Trophoblast cell (in vitro differentiated cells and primary cell): ENCODE measurements at regions not wholly inside any gene's neighbourhood (a gene's known extent, or its start where the extent isn't known, plus 50 kb on each side); places are given as distances from the start of the nearest gene placed in this dataset.

Experiments used
- DNase-seq, 2 donors: peaks; one replicate each; pipeline ENCODE4 v3.0.0-alpha.2; 2016
- H2AFZ ChIP-seq: 2 replicates; pipeline ENCODE4 v1.6.1; 2013; ENCODE audit warnings: low read length, moderate library complexity, mild to moderate bottlenecking; ENCODE audit not compliant: insufficient read depth, poor library complexity
- H2AK5ac ChIP-seq: 2 replicates; pipeline ENCODE4 v1.6.1; 2013; ENCODE audit warnings: mild to moderate bottlenecking, low read length
- H2BK120ac ChIP-seq: 2 replicates; pipeline ENCODE4 v1.6.1; 2013; ENCODE audit warnings: low read length, mild to moderate bottlenecking, moderate library complexity; ENCODE audit not compliant: insufficient read depth, poor library complexity
- H2BK12ac ChIP-seq: 2 replicates; pipeline ENCODE4 v1.6.1; 2013; ENCODE audit warnings: mild to moderate bottlenecking, low read length, moderate library complexity
- H2BK5ac ChIP-seq: 2 replicates; pipeline ENCODE4 v1.6.1; 2013; ENCODE audit warnings: low read length, low read depth, moderate library complexity, mild to moderate bottlenecking; ENCODE audit not compliant: poor library complexity
- H3K14ac ChIP-seq: 2 replicates; pipeline ENCODE4 v1.6.1; 2013; ENCODE audit warnings: mild to moderate bottlenecking, low read length
- H3K18ac ChIP-seq: 2 replicates; pipeline ENCODE4 v1.6.1; 2013; ENCODE audit warnings: mild to moderate bottlenecking, low read length
- H3K23ac ChIP-seq: 2 replicates; pipeline ENCODE4 v1.6.1; 2013; ENCODE audit warnings: low read length
- H3K27ac ChIP-seq: 2 replicates; pipeline ENCODE4 v1.5.1; 2013; ENCODE audit warnings: low read depth, mild to moderate bottlenecking, inconsistent platforms, low read length, moderate library complexity
- H3K27me3 ChIP-seq: 2 replicates; pipeline ENCODE4 v1.6.1; 2013; ENCODE audit warnings: inconsistent platforms, mild to moderate bottlenecking, low read length, moderate library complexity; ENCODE audit not compliant: insufficient read depth
- H3K36me3 ChIP-seq, 2 experiments: 1 replicate in 1 of 2; 2 replicates in 1 of 2; pipeline ENCODE4 v1.6.1; 2013; ENCODE audit warnings: low read length in 2 of 2, mild to moderate bottlenecking in 2 of 2, moderate library complexity in 1 of 2; ENCODE audit not compliant: insufficient read depth in 2 of 2, control insufficient read depth in 1 of 2
- H3K4ac ChIP-seq: 2 replicates; pipeline ENCODE4 v1.6.1; 2013; ENCODE audit warnings: low read depth, mild to moderate bottlenecking, low read length, moderate library complexity
- H3K4me1 ChIP-seq, 2 experiments: 1 replicate in 1 of 2; 2 replicates in 1 of 2; pipeline ENCODE4 v1.6.1; 2013; ENCODE audit warnings: low read length in 2 of 2, mild to moderate bottlenecking in 2 of 2, moderate library complexity in 1 of 2; ENCODE audit not compliant: insufficient read depth in 2 of 2, control insufficient read depth in 1 of 2
- H3K4me2 ChIP-seq: 2 replicates; pipeline ENCODE4 v1.6.1; 2013; ENCODE audit warnings: inconsistent platforms, mild to moderate bottlenecking, low read length, moderate library complexity
- H3K4me3 ChIP-seq: 2 replicates; pipeline ENCODE4 v1.5.1; 2013; ENCODE audit warnings: mild to moderate bottlenecking, low read depth, low read length, inconsistent platforms
- H3K79me1 ChIP-seq: one replicate; pipeline ENCODE4 v1.6.1; 2013; ENCODE audit warnings: low read length
- H3K79me2 ChIP-seq: 2 replicates; pipeline ENCODE4 v1.6.1; 2013; ENCODE audit warnings: low read length, mild to moderate bottlenecking; ENCODE audit not compliant: control insufficient read depth, insufficient read depth, poor library complexity
- H3K9ac ChIP-seq: 2 replicates; pipeline ENCODE4 v1.6.1; 2013; ENCODE audit warnings: mild to moderate bottlenecking, low read length
- H3K9me3 ChIP-seq: 2 replicates; pipeline ENCODE4 v1.6.1; 2013; ENCODE audit warnings: low read depth, mild to moderate bottlenecking, control low read depth, inconsistent platforms, low read length; ENCODE audit not compliant: insufficient read depth
- H4K12ac ChIP-seq: 2 replicates; pipeline ENCODE4 v1.6.1; 2013; ENCODE audit warnings: low read depth, mild to moderate bottlenecking, low read length, moderate library complexity
- H4K8ac ChIP-seq: 2 replicates; pipeline ENCODE4 v1.6.1; 2013; ENCODE audit warnings: low read depth, mild to moderate bottlenecking, low read length, moderate library complexity
- H4K91ac ChIP-seq: one replicate; pipeline ENCODE4 v1.6.1; 2013; ENCODE audit warnings: low read depth, mild to moderate bottlenecking, low read length, moderate library complexity
- WGBS: extraction: QIAGEN DNeasy Blood & Tissue Kit; methylation state at CpG from one replicate; pipeline ENCODE4 v1.1.7; 2013; ENCODE audit warnings: missing lambda C conversion rate; ENCODE audit not compliant: insufficient read length, insufficient coverage; ENCODE audit errors: extremely low coverage; 5-methylcytosine and 5-hydroxymethylcytosine counted together

GRCh38 chr5:74274326-74274725 is 366.2 kb downstream of the ENC1 start:
- peak overlapping the region; percentile 10 for H2BK120ac ChIP-seq
- H2AK5ac ChIP-seq = no peak overlapping the region
- H3K9ac ChIP-seq = no peak overlapping the region
- no peak overlapping the region for H3K4me2 ChIP-seq
- no peak overlapping the region for H2AFZ ChIP-seq
- peaks cover 2 to 5% of the 10 kb centered on the region in 2 experiments for H3K4me1 ChIP-seq
- H2BK5ac ChIP-seq = peak overlapping the region; percentile 43
- no peak overlapping the region for H4K12ac ChIP-seq
- H3K27ac ChIP-seq = no peak overlapping the region
- H3K79me1 ChIP-seq = peaks cover 9% of the 10 kb centered on the region
- H3K79me2 ChIP-seq = no peaks in the 10 kb centered on the region
- H4K8ac ChIP-seq = no peak overlapping the region
- no peak overlapping the region for H3K14ac ChIP-seq
- H3K23ac ChIP-seq = no peak overlapping the region
- no peak overlapping the region for H3K4ac ChIP-seq
- H4K91ac ChIP-seq = no peak overlapping the region
- H3K36me3 ChIP-seq = no peaks in the 10 kb centered on the region
- no peaks in the 10 kb centered on the region for H3K9me3 ChIP-seq
- no peak overlapping the region for H3K4me3 ChIP-seq
- WGBS = no CpG with 5 or more reads among the region's 3 CpGs
- H3K27me3 ChIP-seq = no peaks in the 10 kb centered on the region
- no peak overlapping the region for H3K18ac ChIP-seq
- DNase-seq = no peak
- H2BK12ac ChIP-seq = peak overlapping the region; percentile 88

- peak overlapping the region; percentile 8 for H2BK120ac ChIP-seq
- H3K4me3 ChIP-seq = no peak overlapping the region
- no peak overlapping the region for H3K9ac ChIP-seq
- no peak overlapping the region for H2AK5ac ChIP-seq
- H4K91ac ChIP-seq = peak overlapping the region; percentile 19
- H2AFZ ChIP-seq = no peak overlapping the region
- no peaks in the 10 kb centered on the region for H3K36me3 ChIP-seq
- H3K27me3 ChIP-seq = no peaks in the 10 kb centered on the region
- no peak overlapping the region for H4K8ac ChIP-seq
- H3K23ac ChIP-seq = no peak overlapping the region
- H3K14ac ChIP-seq = no peak overlapping the region
- H2BK5ac ChIP-seq = no peak overlapping the region
- H3K79me1 ChIP-seq = peaks cover 9% of the 10 kb centered on the region
- H3K27ac ChIP-seq = peak overlapping the region; percentile 83
- H3K9me3 ChIP-seq = no peaks in the 10 kb centered on the region
- H2BK12ac ChIP-seq = peak overlapping the region; percentile 6
- no peak overlapping the region for H3K4me2 ChIP-seq
- H3K18ac ChIP-seq = no peak overlapping the region
- no CpG with 5 or more reads among the region's 8 CpGs for WGBS
- H3K4me1 ChIP-seq = peaks cover 2 to 5% of the 10 kb centered on the region in 2 experiments
- no peak overlapping the region for H3K4ac ChIP-seq
- no peaks in the 10 kb centered on the region for H3K79me2 ChIP-seq
- H4K12ac ChIP-seq = no peak overlapping the region
- DNase-seq = no peak
Measured at GRCh38 chr5:74272831-74273451, 367.6 kb downstream of the ENC1 start.

DNA sequence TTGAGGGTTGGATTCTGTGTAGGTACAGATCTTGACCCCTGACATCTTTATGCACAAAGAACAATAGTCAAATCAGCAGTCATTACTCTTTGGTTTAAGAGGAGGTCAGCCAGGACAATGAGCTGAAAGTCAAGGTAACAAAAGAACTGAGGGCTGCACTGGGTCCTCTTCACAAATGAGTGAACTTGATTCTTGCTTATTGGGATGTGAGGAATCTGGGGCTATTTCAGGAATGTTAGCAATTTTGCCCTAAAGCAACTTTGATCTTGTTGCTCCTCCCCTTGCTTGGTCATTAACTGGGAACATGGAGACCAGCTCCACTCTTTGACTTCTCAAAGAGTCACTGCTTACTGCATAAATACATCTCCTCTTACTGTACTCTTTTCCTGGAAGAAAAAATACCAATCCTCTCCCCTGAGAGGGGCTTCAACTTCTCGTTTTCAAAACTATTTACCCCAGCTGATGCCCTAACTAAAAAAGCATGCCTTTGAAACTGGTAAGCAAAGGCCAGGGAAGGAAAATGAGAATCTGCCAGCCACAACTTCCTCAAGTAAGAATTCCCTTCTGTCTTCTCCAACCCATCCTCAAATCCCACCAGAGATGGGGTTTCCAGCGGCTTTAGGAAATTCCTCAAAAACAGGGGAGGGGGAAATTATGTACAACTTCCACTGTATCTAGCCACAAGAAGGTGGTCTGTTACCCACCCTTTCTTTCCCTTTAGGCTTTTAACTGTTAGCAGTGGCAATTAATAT is 368.3 kb downstream of the ENC1 start:
- no CpG with 5 or more reads among the region's 2 CpGs for WGBS
- peaks cover 9% of the 10 kb centered on the region for H3K79me1 ChIP-seq

GRCh38 chr5:74268297-74268696 is 372.2 kb downstream of the ENC1 start:
- no peak overlapping the region for H2BK12ac ChIP-seq
- H4K91ac ChIP-seq = peak overlapping the region; percentile 25
- no peak overlapping the region for H3K9ac ChIP-seq
- no peak overlapping the region for H3K23ac ChIP-seq
- H3K27ac ChIP-seq = no peak overlapping the region
- H2AK5ac ChIP-seq = no peak overlapping the region
- H3K36me3 ChIP-seq = no peaks in the 10 kb centered on the region
- H3K4ac ChIP-seq = no peak overlapping the region
- peaks cover 5% of the 10 kb centered on the region for H3K79me1 ChIP-seq
- DNase-seq = no peak
- WGBS = no CpG with 5 or more reads among the region's 5 CpGs
- H2BK120ac ChIP-seq = peak overlapping the region; percentile 10
- H3K79me2 ChIP-seq = no peaks in the 10 kb centered on the region
- H2AFZ ChIP-seq = no peak overlapping the region
- H3K18ac ChIP-seq = no peak overlapping the region
- H3K9me3 ChIP-seq = no peaks in the 10 kb centered on the region
- H4K8ac ChIP-seq = no peak overlapping the region
- H3K4me3 ChIP-seq = no peak overlapping the region
- H2BK5ac ChIP-seq = no peak overlapping the region
- H3K14ac ChIP-seq = peak overlapping the region; percentile 27
- H3K27me3 ChIP-seq = no peaks in the 10 kb centered on the region
- peaks cover 2 to 5% of the 10 kb centered on the region in 2 experiments for H3K4me1 ChIP-seq
- no peak overlapping the region for H4K12ac ChIP-seq
- no peak overlapping the region for H3K4me2 ChIP-seq

More for the DNA sequence above, 368.3 kb downstream of the ENC1 start:
- Histone ChIP-seq H3K4me2 (peak overlapping the region; percentile 17), H3K79me2 (no peaks in the 10 kb centered on the region), H2AFZ (no peak overlapping the region), H4K12ac (no peak overlapping the region), H3K36me3 (no peaks in the 10 kb centered on the region), H3K18ac (no peak overlapping the region), H3K23ac (no peak overlapping the region), H3K14ac (peak overlapping the region; percentile 75), H3K9ac (no peak overlapping the region), H4K8ac (peak overlapping the region; percentile 69), H3K4me3 (no peak overlapping the region), H3K4ac (peak overlapping the region; percentile 50), H2BK5ac (peak overlapping the region; percentile 97), H3K9me3 (no peaks in the 10 kb centered on the region), H2BK12ac (peak overlapping the region; percentile 84), H2AK5ac (no peak overlapping the region), H2BK120ac (peak overlapping the region; percentile 70), H3K27me3 (no peaks in the 10 kb centered on the region), H3K4me1 (peaks cover 2 to 5% of the 10 kb centered on the region in 2 experiments), H3K27ac (peak overlapping the region; percentile 83), H4K91ac (peak overlapping the region; percentile 63)
- DNase-seq = peak in 1 of 2 donors; percentile 43
